Left kidney (tissue), 1 donor: ENCODE measurements at regions not wholly inside any gene's neighbourhood (a gene's known extent, or its start where the extent isn't known, plus 50 kb on each side); places are given as distances from the start of the nearest gene placed in this dataset.

Source experiments
- DNase-seq: peaks from one replicate; pipeline ENCODE4 v3.0.0-alpha.2; 2013

GRCh38 chr5:159861086-159861485 is 55.2 kb upstream of the ADRA1B start:
- no peak for DNase-seq

DNA sequence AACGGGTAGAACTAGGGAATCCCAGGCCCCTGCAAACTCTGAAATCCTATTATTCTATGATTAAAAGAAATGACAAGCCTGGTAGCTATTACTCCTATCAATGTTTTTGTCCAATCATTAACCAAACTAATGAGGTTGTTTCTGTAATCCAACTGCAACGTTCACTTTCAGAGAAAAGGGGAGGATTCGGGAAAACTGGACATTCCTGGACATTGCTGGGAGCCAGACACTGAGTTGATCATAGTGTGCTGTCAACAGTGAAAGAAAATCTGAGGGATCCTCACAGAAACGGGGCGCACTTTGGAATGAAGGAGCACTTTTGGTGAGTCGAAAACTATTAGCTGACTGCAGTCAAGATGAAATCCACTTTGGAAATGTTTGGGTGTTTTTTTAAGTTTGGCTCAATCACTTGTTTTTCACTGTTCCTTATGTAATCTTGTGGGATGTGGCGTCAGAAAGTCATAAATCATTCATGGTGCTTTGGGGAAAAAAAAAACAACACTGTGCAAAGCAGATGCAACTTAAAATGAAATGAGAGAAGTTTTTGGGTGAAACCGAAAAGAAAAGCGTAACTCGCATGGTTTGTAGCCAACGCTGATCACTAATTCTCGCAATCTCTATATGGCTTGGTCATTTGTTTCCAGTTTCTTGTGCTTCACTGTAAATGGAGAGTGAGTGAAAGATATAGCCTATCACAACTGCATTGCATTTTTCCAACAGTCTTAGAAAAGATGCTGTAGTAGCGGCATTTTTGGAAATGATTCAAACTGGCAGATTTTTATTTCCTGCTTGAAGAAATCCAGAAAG is 51.2 kb upstream of the ADRA1B start:
- DNase-seq = no peak

DNA sequence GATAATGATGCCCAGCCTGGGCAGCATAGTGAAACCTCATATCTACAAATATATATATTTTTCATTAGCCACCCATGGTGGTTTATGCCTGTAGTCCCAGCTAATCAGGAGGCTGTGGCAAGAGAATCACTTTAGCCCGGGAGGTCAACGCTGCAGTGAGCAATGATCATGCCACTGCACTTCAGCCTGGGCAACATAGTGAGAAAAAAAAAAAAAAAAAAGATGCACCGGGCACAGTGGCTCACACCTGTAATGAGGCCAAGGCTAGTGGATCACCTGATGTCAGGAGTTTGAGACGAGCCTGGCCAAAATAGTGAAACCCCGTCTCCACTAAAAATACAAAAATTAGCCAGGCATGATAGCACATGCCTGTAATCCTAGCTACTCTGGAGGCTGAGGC is 50.2 kb upstream of the ADRA1B start:
- DNase-seq = no peak
